ENCODE measurements at regions not wholly inside any gene's neighbourhood (a gene's known extent, or its start where the extent isn't known, plus 50 kb on each side); places are given as distances from the start of the nearest gene placed in this dataset.

- TF ChIP-seq GABPA (IDR thresholded peaks at IDR 0.05; ENCODE audit: low read depth) (no peak), TAF1 (IDR thresholded peaks at IDR 0.05; ENCODE audit: borderline replicate concordance, low read depth, low read length) (no peak), SMC3 (IDR thresholded peaks at IDR 0.05; ENCODE audit: low read depth, low read length) (no peak), USF2 (IDR thresholded peaks at IDR 0.05; ENCODE audit: borderline replicate concordance, low read depth, low read length) (no peak), POLR2AphosphoS5 (IDR thresholded peaks at IDR 0.05; ENCODE audit: low read depth, low read length) (no peak), SIN3A (IDR thresholded peaks at IDR 0.05; ENCODE audit: borderline replicate concordance, low read depth, low read length) (no peak), RFX5 (IDR thresholded peaks at IDR 0.05; ENCODE audit: low read length) (no peak), JUND (IDR thresholded peaks at IDR 0.05) (no peak), FOXJ3 (CRISPR knock-in tag; IDR thresholded peaks at IDR 0.05) (no peak)
- TF ChIP-seq, protein P1, sequence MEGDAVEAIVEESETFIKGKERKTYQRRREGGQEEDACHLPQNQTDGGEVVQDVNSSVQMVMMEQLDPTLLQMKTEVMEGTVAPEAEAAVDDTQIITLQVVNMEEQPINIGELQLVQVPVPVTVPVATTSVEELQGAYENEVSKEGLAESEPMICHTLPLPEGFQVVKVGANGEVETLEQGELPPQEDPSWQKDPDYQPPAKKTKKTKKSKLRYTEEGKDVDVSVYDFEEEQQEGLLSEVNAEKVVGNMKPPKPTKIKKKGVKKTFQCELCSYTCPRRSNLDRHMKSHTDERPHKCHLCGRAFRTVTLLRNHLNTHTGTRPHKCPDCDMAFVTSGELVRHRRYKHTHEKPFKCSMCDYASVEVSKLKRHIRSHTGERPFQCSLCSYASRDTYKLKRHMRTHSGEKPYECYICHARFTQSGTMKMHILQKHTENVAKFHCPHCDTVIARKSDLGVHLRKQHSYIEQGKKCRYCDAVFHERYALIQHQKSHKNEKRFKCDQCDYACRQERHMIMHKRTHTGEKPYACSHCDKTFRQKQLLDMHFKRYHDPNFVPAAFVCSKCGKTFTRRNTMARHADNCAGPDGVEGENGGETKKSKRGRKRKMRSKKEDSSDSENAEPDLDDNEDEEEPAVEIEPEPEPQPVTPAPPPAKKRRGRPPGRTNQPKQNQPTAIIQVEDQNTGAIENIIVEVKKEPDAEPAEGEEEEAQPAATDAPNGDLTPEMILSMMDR (IDR thresholded peaks at IDR 0.05), result no peak
Observed at GRCh38 chr6:114439411-114439810, 96.6 kb upstream of the HS3ST5 start.

Data from SK-N-SH (cell line).